Medulla oblongata (tissue), 1 donor: ENCODE measurements at regions not wholly inside any gene's neighbourhood (a gene's known extent, or its start where the extent isn't known, plus 50 kb on each side); places are given as distances from the start of the nearest gene placed in this dataset.

Experiments
- DNase-seq: peaks from one replicate; pipeline ENCODE4 v3.0.0-alpha.2; 2015; ENCODE audit errors: extremely low spot score

GRCh38 chr5:91443023-91443422 lies 59.9 kb upstream of the ARRDC3 start:
- no peak for DNase-seq

- no peak for DNase-seq
Measured at GRCh38 chr5:91441082-91441481, 58.0 kb upstream of the ARRDC3 start.

GRCh38 chr5:91438871-91439270 lies 55.8 kb upstream of the ARRDC3 start:
- DNase-seq = no peak

- no peak for DNase-seq
Measured at GRCh38 chr5:91436241-91436640, 53.1 kb upstream of the ARRDC3 start.

GRCh38 chr5:91434348-91434747 lies 51.2 kb upstream of the ARRDC3 start:
- no peak for DNase-seq

- no peak for DNase-seq
Measured at GRCh38 chr5:91433861-91434260, 50.7 kb upstream of the ARRDC3 start.
